Muscle layer of duodenum (tissue), 2 donors: ENCODE measurements at regions not wholly inside any gene's neighbourhood (a gene's known extent, or its start where the extent isn't known, plus 50 kb on each side); places are given as distances from the start of the nearest gene placed in this dataset.

ENCODE experiments used
- H3K27ac ChIP-seq: one replicate; pipeline ENCODE4 v1.7.0; 2013; ENCODE audit warnings: mild to moderate bottlenecking, low read length
- H3K27me3 ChIP-seq: one replicate; pipeline ENCODE4 v1.7.0; 2013; ENCODE audit warnings: low read depth, mild to moderate bottlenecking, control low read depth, low read length
- H3K36me3 ChIP-seq, 2 donors: one replicate each; pipeline ENCODE4 v1.7.0; 2013; ENCODE audit warnings: low read length in 2 of 2, control low read depth in 1 of 2, mild to moderate bottlenecking in 1 of 2; ENCODE audit not compliant: insufficient read depth in 2 of 2, control insufficient read depth in 1 of 2
- H3K4me1 ChIP-seq, 2 donors: one replicate each; pipeline ENCODE4 v1.7.0; 2013; ENCODE audit warnings: low read length in 2 of 2, mild to moderate bottlenecking in 2 of 2, control low read depth in 1 of 2, moderate library complexity in 1 of 2; ENCODE audit not compliant: insufficient read depth in 2 of 2, control insufficient read depth in 1 of 2
- H3K4me3 ChIP-seq, 2 donors: one replicate each; pipeline ENCODE4 v1.7.0; 2013; ENCODE audit warnings: low read length in 2 of 2, low read depth in 1 of 2, mild to moderate bottlenecking in 1 of 2
- H3K9me3 ChIP-seq, 2 donors: one replicate each; pipeline ENCODE4 v1.7.0; 2013; ENCODE audit warnings: low read length in 2 of 2, control low read depth in 1 of 2, mild to moderate bottlenecking in 1 of 2; ENCODE audit not compliant: control insufficient read depth in 1 of 2
- donor health status: healthy.

DNA sequence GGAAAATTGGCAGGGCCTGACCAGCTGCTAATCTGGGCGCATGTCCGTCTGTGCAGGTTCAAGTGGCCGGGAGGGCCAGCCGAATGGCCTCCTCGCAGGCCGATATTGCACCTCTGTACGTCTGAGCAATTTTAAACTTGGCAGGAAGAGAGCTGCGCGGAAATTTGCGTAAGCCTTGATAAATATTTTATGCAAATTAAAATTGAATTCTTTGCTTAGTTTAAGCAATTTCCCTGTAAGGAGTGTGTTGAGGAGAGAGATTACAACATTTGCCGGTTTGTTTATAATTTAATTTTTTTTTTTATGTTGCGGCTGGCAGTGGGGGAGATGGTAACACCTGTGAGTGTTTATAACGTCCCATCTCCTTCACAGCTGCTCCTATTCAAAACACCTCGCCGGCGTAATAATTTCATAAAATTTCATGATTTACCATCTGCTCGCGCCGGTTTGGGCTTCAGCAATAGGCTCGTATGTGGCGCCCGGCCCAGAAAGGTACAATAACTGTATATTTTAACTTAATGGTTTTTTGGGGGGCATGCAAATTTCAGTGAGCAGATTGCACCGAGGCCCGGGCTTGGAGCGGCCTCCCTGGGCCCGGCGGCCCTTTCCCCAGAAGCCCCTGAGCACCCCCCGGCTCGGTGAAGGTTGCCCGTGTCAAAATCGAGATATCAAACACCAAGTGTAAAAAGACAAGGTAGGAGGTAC lies 269.4 kb upstream of the MVB12B start:
- H3K27me3 ChIP-seq = no peaks in the 10 kb centered on the region
- no peaks in the 10 kb centered on the region for H3K36me3 ChIP-seq
- no peak overlapping the region for H3K4me3 ChIP-seq

GRCh38 chr9:126058011-126058531 lies 268.6 kb upstream of the MVB12B start:
- H3K9me3 ChIP-seq = no peaks in the 10 kb centered on the region
- H3K27me3 ChIP-seq = no peaks in the 10 kb centered on the region
- H3K4me1 ChIP-seq = no peaks in the 10 kb centered on the region
- no peak overlapping the region for H3K27ac ChIP-seq
- H3K4me3 ChIP-seq = no peak overlapping the region
- H3K36me3 ChIP-seq = no peaks in the 10 kb centered on the region

More for the DNA sequence above, 269.4 kb upstream of the MVB12B start:
- Histone ChIP-seq H3K4me1 (no peaks in the 10 kb centered on the region), H3K9me3 (no peaks in the 10 kb centered on the region), H3K27ac (no peak overlapping the region)

DNA sequence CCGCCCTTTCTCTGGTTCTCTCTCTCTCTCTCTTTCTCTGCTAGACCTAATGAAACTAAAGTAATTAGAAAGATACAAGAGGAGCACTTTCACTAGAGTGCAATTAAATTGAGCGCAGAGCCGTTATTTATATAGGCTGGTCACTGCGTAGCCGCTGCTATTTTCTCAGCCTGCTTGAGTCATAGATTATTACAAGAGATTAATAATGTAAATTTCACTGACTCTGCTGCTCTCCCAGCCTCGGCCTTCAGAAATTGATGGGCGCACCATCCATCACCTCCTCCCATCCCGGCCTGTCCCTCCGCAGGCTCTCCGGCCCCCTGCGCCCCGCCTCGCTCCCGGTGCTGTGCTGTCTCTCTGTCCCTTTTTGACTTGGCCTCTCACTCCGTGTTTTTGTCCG lies 268.0 kb upstream of the MVB12B start:
- H3K27me3 ChIP-seq = no peaks in the 10 kb centered on the region
- H3K4me1 ChIP-seq = no peaks in the 10 kb centered on the region
- no peak overlapping the region for H3K27ac ChIP-seq
- no peak overlapping the region for H3K4me3 ChIP-seq
- H3K36me3 ChIP-seq = no peaks in the 10 kb centered on the region
- H3K9me3 ChIP-seq = no peaks in the 10 kb centered on the region

- H3K27ac ChIP-seq = no peak overlapping the region
- no peaks in the 10 kb centered on the region for H3K4me1 ChIP-seq
- no peaks in the 10 kb centered on the region for H3K27me3 ChIP-seq
- no peaks in the 10 kb centered on the region for H3K9me3 ChIP-seq
- no peak overlapping the region for H3K4me3 ChIP-seq
- H3K36me3 ChIP-seq = no peaks in the 10 kb centered on the region
Measured at GRCh38 chr9:126061575-126061974, 265.1 kb upstream of the MVB12B start.

DNA sequence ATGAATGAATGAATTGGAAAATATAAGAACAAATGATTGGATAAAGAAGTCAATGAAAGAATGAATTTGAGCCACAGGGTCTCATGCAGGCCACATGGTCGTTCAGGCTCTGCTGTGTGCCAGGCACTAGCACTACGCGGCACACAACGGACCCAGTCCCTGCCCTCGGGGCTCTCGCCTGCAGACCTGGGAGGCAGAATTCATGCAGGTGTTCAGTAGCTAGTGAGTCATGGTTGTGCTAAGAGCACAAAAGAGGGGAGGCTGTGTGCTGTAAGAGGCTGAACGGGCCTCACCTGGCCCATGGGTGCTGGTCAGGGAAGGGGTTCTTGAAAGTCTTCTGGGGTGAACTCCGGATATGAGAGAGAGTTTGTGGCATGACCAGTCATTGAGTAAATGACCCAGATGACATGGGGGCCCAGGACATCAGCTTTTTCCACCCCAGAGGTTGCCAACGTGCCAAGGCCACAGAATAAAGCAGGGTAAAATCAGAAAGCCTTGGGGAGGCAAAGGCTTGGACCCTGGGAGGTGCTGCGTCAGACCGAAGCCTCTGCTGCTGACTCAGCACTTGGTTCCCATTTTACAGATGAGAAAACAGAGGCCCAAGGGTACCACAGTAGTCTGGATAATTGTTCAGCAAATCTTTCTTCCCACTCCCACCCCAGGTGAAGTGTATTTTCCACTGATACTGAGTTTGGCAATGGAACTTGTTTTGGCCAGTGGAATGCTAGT lies 264.3 kb upstream of the MVB12B start:
- no peak overlapping the region for H3K4me3 ChIP-seq
- H3K4me1 ChIP-seq = no peaks in the 10 kb centered on the region
- H3K36me3 ChIP-seq = no peaks in the 10 kb centered on the region
- H3K27ac ChIP-seq = no peak overlapping the region
- H3K27me3 ChIP-seq = peaks cover 2% of the 10 kb centered on the region
- no peaks in the 10 kb centered on the region for H3K9me3 ChIP-seq

DNA sequence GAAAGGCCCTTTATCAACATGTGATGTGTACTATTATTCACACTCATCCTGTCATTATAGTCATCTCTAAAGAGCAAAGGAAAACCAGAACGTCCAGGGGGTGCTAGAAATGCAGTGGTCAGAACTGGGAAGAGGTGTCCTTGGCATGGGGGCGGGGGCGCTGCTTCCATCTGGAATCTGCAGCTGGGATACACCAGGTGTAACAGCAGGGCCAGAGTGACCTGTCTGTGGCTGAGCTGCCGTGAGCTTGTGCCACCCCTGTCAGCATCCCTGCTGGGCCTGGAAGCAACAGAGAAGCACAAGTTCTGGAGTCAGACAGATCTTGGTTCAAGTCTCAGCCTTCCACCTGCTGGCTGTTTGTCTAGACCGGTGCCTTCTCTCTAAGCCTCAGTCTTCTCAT lies 263.3 kb upstream of the MVB12B start:
- peaks cover 3% of the 10 kb centered on the region for H3K27me3 ChIP-seq
- no peaks in the 10 kb centered on the region for H3K9me3 ChIP-seq
- no peak overlapping the region for H3K4me3 ChIP-seq

GRCh38 chr9:126066131-126066530 lies 260.5 kb upstream of the MVB12B start:
- Histone ChIP-seq H3K4me1 (no peaks in the 10 kb centered on the region), H3K27ac (no peak overlapping the region), H3K4me3 (no peak overlapping the region), H3K27me3 (peaks cover 3% of the 10 kb centered on the region), H3K36me3 (no peaks in the 10 kb centered on the region), H3K9me3 (no peaks in the 10 kb centered on the region)

More for the DNA sequence above, 263.3 kb upstream of the MVB12B start:
- Histone ChIP-seq H3K36me3 (no peaks in the 10 kb centered on the region), H3K27ac (no peak overlapping the region), H3K4me1 (no peaks in the 10 kb centered on the region)

DNA sequence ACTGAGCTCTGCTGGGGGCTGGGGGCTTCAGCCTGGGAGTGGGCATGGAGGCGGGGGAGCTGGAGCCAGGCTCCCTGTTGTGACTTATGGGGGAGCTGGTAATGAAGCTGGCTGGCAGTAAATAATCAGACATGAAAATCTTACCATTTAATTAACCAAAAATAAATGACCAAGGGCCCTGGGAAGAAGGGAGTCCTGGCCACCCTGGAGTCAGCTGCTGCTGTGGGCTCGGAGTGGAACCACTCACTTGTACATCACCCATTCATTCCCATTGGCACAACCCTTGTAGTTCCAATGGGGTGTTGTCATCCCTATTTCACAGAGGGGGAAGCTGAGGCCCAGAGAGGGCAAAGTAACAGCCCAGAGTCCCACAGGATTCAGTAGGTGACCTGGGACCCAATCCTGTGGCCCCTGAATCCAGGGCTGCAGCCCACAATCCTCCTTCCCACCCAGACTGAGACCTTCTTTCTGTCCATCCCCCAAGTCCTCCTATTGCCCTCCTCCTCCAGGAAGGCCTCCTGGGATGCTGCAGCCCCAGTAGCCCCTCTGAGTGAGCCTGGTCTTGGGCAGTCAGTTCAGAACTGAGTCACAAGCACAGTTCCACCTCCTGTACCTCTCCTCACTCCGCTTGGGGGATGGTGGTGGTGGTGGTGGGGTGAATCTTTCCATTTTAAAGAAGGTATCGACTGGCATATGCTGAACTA lies 259.4 kb upstream of the MVB12B start:
- H3K27ac ChIP-seq = no peak overlapping the region
- H3K4me1 ChIP-seq = no peaks in the 10 kb centered on the region
- no peak overlapping the region for H3K4me3 ChIP-seq
- peaks cover 3% of the 10 kb centered on the region for H3K27me3 ChIP-seq
- H3K36me3 ChIP-seq = no peaks in the 10 kb centered on the region
- no peaks in the 10 kb centered on the region for H3K9me3 ChIP-seq

DNA sequence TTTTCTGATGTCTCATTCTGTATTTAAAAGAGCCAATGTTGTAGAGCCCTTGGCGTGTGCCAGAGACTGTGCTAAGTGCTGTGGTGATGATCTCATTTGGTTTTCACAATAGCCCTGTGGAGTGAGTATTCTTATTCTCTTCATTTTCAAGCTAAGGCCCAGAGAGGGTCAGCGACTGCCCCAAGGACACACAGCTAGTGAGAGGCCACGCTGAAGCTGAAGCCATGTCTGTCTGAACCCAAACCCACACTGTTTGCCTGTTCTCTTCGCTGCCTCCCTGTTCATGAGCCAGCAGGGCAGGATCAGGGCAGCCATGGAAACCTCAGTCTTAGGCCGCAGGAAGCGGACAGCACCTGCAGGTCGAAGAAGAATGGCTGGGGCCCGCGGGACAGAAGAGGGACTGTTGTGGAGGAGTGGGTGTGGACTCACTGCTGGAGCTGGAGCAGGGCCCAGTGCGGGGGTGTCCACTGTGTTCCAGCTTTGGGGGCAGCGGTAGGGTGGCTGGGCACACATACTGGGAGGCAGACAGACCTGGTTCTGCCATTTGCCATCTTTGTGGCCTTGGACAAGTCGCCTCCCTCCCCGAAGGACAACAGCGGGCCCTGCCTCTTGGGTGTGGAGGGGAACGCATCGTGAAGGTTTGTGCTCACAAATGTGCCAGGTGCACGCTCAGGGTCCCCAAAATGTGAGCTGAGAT lies 257.9 kb upstream of the MVB12B start:
- H3K4me3 ChIP-seq = no peak overlapping the region
- no peaks in the 10 kb centered on the region for H3K9me3 ChIP-seq
- H3K27me3 ChIP-seq = peaks cover 3% of the 10 kb centered on the region
- no peaks in the 10 kb centered on the region for H3K4me1 ChIP-seq
- no peak overlapping the region for H3K27ac ChIP-seq
- H3K36me3 ChIP-seq = no peaks in the 10 kb centered on the region

- H3K4me1 ChIP-seq = no peaks in the 10 kb centered on the region
- H3K4me3 ChIP-seq = no peak overlapping the region
- H3K36me3 ChIP-seq = no peaks in the 10 kb centered on the region
- no peaks in the 10 kb centered on the region for H3K9me3 ChIP-seq
- peaks cover 3% of the 10 kb centered on the region for H3K27me3 ChIP-seq
- no peak overlapping the region for H3K27ac ChIP-seq
Measured at GRCh38 chr9:126069400-126069955, 257.2 kb upstream of the MVB12B start.
